ENCODE measurements at regions not wholly inside any gene's neighbourhood (a gene's known extent, or its start where the extent isn't known, plus 50 kb on each side); places are given as distances from the start of the nearest gene placed in this dataset.

- Histone ChIP-seq H3K36me3 (no peaks in the 10 kb centered on the region), H3K27me3 (no peaks in the 10 kb centered on the region), H3K4me1 (no peaks in the 10 kb centered on the region), H3K9me3 (no peaks in the 10 kb centered on the region), H3K27ac (no peak overlapping the region), H3K4me3 (no peak overlapping the region)
- TF ChIP-seq CTCF (IDR thresholded peaks at IDR 0.05) (no peak), POLR2A (IDR thresholded peaks at IDR 0.05) (no peak)
- no peak for DNase-seq
- intact Hi-C loops (cut with DNase I; ENCODE audit: low total_unique reads), result no loop called here
Measured at GRCh38 chr5:36526537-36526936, 79.9 kb upstream of the SLC1A3 start.

DNA sequence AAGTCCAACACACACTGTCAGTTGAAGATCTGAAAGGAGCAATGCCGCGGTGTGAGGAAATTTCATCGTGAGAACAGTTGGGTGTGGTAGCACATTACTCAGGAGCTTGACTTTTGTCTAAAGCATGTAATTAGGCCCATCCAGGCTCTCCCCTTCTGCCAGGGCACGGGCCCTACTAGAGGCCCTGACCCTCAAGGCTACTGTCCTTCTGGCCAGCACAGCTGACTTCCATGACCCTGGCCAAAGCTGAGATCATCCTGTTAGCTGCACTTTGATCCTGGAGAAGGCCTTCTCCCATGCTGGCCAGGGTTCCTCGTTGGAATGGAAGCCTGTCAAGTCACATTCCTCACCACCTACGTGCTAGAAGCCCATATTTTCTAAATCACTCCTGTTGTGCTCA, 77.8 kb upstream of the SLC1A3 start:
- Histone ChIP-seq H3K4me3 (no peak overlapping the region), H3K4me1 (no peaks in the 10 kb centered on the region), H3K9me3 (no peaks in the 10 kb centered on the region), H3K36me3 (no peaks in the 10 kb centered on the region), H3K27me3 (no peaks in the 10 kb centered on the region), H3K27ac (no peak overlapping the region)
- DNase-seq, result no peak
- intact Hi-C loops (cut with DNase I; ENCODE audit: low total_unique reads), result no loop called here
- TF ChIP-seq POLR2A (IDR thresholded peaks at IDR 0.05) (no peak), CTCF (IDR thresholded peaks at IDR 0.05) (no peak)

- Histone ChIP-seq H3K4me1 (no peaks in the 10 kb centered on the region), H3K36me3 (no peaks in the 10 kb centered on the region), H3K27me3 (no peaks in the 10 kb centered on the region), H3K4me3 (no peak overlapping the region), H3K27ac (no peak overlapping the region), H3K9me3 (no peaks in the 10 kb centered on the region)
- TF ChIP-seq POLR2A (IDR thresholded peaks at IDR 0.05), result no peak
- TF ChIP-seq CTCF (IDR thresholded peaks at IDR 0.05), result no peak
- no peak for DNase-seq
- intact Hi-C loops (cut with DNase I; ENCODE audit: low total_unique reads), result no loop called here
Measured at GRCh38 chr5:36529142-36529541, 77.3 kb upstream of the SLC1A3 start.

DNA sequence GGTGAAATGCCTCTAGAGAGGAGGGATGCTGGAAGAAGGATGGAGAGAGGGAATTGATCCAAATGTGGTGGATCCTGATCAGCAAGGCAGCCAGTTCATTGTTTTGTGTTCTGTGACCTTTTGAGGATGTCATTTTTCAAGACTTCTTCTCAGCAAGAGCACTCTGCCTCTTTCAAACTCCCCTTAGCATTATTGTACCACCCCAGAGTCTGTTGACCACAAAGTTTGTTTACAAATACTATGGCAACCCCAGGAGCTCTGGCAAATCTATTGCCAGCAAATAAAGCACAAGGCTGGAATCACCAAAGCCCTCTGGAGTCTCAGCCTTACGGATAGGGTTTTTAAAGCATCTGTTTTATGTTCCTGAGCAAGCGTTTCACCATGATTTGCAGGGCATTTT, 76.2 kb upstream of the SLC1A3 start:
- no peak for TF ChIP-seq POLR2A (IDR thresholded peaks at IDR 0.05)
- TF ChIP-seq CTCF (IDR thresholded peaks at IDR 0.05), result no peak
- intact Hi-C loops (cut with DNase I; ENCODE audit: low total_unique reads), result no loop called here
- H3K4me3 ChIP-seq, result no peak overlapping the region
- H3K4me1 ChIP-seq, result no peaks in the 10 kb centered on the region
- no peaks in the 10 kb centered on the region for H3K36me3 ChIP-seq
- no peak overlapping the region for H3K27ac ChIP-seq
- no peaks in the 10 kb centered on the region for H3K9me3 ChIP-seq
- no peaks in the 10 kb centered on the region for H3K27me3 ChIP-seq
- no peak for DNase-seq

GRCh38 chr5:36531401-36531800, 75.0 kb upstream of the SLC1A3 start:
- Histone ChIP-seq H3K9me3 (no peaks in the 10 kb centered on the region), H3K27ac (no peak overlapping the region), H3K4me3 (no peak overlapping the region), H3K36me3 (no peaks in the 10 kb centered on the region), H3K4me1 (no peaks in the 10 kb centered on the region), H3K27me3 (no peaks in the 10 kb centered on the region)
- DNase-seq, result no peak
- no peak for TF ChIP-seq CTCF (IDR thresholded peaks at IDR 0.05)
- intact Hi-C loops (cut with DNase I; ENCODE audit: low total_unique reads), result no loop called here

Measured in uterus (tissue), 3 donors.